Left lung (tissue), 4 donors: ENCODE measurements at regions not wholly inside any gene's neighbourhood (a gene's known extent, or its start where the extent isn't known, plus 50 kb on each side); places are given as distances from the start of the nearest gene placed in this dataset.
A peak's percentile ranks its signal among the peaks of the same experiment; 100 is the strongest.

Source experiments
- ATAC-seq: fragments of 200-7000 bp; cut with Tn5 transposase; one replicate; pipeline ENCODE4 v1.9.1; 2020; ENCODE audit warnings: moderate library complexity
- DNase-seq, 4 donors: peaks; one replicate each; pipeline ENCODE4 v3.0.0-alpha.2; 2013 to 2020
- H3K27ac ChIP-seq, 2 donors: fragments of 200-600 bp; sonication (generic) in 1 of 2; one replicate each; pipeline versions ENCODE4 v1.5.0 to v1.8.0; 2020 to 2021
- H3K27me3 ChIP-seq, 2 donors: fragments of 200-600 bp; sonication (generic) in 1 of 2; one replicate each; pipeline versions ENCODE4 v1.5.0 to v1.8.0; 2020 to 2021
- H3K36me3 ChIP-seq, 2 donors: fragments of 200-600 bp; sonication (generic) in 1 of 2; one replicate each; pipeline versions ENCODE4 v1.5.0 to v1.8.0; 2020 to 2021
- H3K4me1 ChIP-seq, 2 donors: fragments of 200-600 bp; one replicate each; pipeline ENCODE4 v1.8.0; 2021
- H3K4me3 ChIP-seq, 2 donors: fragments of 200-600 bp; sonication (generic) in 1 of 2; one replicate each; pipeline versions ENCODE4 v1.5.0 to v1.8.0; 2020 to 2021; ENCODE audit warnings: mild to moderate bottlenecking in 1 of 2
- H3K9me3 ChIP-seq, 2 donors: fragments of 200-600 bp; sonication (generic) in 1 of 2; one replicate each; pipeline versions ENCODE4 v1.5.0 to v1.8.0; 2020 to 2021
- intact Hi-C, 2 donors: fragments of 100-400 bp; cut with DNase I; formaldehyde crosslinking; loops; one replicate each; pipeline versions ENCODE4 v1.11.2 to v1.14.2; 2022
- TF ChIP-seq, protein P1 (sequence below), 2 donors: fragments of 200-600 bp; sonication (generic) in 1 of 2; IDR thresholded peaks; one replicate each; pipeline versions ENCODE4 v1.5.0 to v1.8.0; 2021; ENCODE audit warnings: antibody characterized with exemption in 2 of 2
- donor health status: DM: no; HTN: yes; CAD: no.
- donor health status: DM: no; HTN: no; CAD: no.

DNA sequence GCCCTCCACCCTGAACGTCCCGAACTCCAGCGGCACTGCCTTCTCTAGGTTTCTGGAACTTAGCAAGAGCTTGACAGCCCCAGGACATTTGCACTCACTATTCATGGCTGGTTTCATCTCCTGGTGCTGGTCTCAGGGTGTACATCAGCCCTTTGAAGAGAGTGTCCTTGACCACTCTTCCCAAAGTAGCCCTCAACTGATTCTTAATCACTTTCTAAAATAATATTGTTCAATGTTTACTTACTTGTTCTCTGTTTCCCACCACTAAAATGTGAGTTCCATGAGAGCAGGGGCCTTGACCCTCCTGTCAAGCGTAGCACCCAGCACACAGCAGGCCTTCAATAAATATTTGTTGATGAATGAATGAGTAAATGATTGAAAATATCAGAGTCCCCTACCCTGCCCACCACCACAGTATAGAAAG, 262.5 kb downstream of the RHOU start:
- H3K4me3 ChIP-seq = no peak overlapping the region
- no peaks in the 10 kb centered on the region for H3K9me3 ChIP-seq
- H3K27ac ChIP-seq = no peak overlapping the region
- H3K36me3 ChIP-seq = no peaks in the 10 kb centered on the region
- intact Hi-C loops = no loop called here
- ATAC-seq = no peak
- no peaks in the 10 kb centered on the region for H3K27me3 ChIP-seq
- H3K4me1 ChIP-seq = no peaks in the 10 kb centered on the region
- DNase-seq = no peak
- TF ChIP-seq, protein P1, sequence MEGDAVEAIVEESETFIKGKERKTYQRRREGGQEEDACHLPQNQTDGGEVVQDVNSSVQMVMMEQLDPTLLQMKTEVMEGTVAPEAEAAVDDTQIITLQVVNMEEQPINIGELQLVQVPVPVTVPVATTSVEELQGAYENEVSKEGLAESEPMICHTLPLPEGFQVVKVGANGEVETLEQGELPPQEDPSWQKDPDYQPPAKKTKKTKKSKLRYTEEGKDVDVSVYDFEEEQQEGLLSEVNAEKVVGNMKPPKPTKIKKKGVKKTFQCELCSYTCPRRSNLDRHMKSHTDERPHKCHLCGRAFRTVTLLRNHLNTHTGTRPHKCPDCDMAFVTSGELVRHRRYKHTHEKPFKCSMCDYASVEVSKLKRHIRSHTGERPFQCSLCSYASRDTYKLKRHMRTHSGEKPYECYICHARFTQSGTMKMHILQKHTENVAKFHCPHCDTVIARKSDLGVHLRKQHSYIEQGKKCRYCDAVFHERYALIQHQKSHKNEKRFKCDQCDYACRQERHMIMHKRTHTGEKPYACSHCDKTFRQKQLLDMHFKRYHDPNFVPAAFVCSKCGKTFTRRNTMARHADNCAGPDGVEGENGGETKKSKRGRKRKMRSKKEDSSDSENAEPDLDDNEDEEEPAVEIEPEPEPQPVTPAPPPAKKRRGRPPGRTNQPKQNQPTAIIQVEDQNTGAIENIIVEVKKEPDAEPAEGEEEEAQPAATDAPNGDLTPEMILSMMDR (IDR thresholded peaks at IDR 0.05) = no peak

- H3K27me3 ChIP-seq = no peaks in the 10 kb centered on the region
- H3K27ac ChIP-seq = no peak overlapping the region
- H3K4me1 ChIP-seq = no peaks in the 10 kb centered on the region
- ATAC-seq (peak; percentile 62), DNase-seq (no peak)
- TF ChIP-seq, protein P1 (IDR thresholded peaks at IDR 0.05) = no peak
- intact Hi-C loops = no loop called here
- H3K36me3 ChIP-seq = no peaks in the 10 kb centered on the region
- H3K9me3 ChIP-seq = no peaks in the 10 kb centered on the region
- no peak overlapping the region for H3K4me3 ChIP-seq
These were observed 262.9 kb downstream of the RHOU start for GRCh38 chr1:228998179-228998578.

DNA sequence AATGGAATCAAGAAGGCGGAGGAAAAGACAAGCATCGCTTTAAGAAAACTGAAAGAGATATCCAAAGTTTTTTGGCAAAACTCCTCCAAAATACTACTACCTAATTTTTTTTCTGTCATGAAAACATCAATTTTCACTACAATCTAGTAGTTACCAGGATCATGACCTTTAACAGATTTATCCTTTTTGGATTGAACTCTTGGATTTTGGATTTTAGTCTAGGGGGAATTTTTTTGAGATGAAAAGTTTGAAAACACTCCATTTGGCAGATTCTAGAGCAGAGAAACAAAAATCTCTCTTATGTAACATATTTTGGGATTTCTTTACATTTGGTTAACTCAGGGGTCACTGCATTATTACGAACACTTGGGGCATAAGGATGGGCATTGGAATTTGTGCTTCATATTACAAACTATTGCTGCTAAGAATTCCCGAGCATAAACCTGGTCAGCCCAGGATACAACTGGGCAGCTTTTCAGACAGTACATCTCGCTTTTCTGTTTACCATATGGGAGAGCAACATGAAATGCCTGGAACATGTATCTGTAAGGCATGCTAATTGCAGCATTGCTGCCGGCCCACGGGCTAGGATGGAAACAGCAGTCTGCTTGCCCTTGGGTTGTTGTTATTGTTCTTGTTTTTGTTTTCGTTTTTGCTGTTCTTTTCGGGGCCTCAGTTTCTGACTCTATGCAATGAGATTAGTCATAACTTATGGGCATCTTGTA, 264.3 kb downstream of the RHOU start:
- Histone ChIP-seq H3K36me3 (no peaks in the 10 kb centered on the region), H3K4me1 (no peaks in the 10 kb centered on the region), H3K9me3 (no peaks in the 10 kb centered on the region), H3K27me3 (no peaks in the 10 kb centered on the region), H3K4me3 (no peak overlapping the region), H3K27ac (no peak overlapping the region)
- TF ChIP-seq, protein P1 (IDR thresholded peaks at IDR 0.05) = no peak
- DNase-seq = no peak
- no peak for ATAC-seq
- intact Hi-C loops = no loop called here

DNA sequence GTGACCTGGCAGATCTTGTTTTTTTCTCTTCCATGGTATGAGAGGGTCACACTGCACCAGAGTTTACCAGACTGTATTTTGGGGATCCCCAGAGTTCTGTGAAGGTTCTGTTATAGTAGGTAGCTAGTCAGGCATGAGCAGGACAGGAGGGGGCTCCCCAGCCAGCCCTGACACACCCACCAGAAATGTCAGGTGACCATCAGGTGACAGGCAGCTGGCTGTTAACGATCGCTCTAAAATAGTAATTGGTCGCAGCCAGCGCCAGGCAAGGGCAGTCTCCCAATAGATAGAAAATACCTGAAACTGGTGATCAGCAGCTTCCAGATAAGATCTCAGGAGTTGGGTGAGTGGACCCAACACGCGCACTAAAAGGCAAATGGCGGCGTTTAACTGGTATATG, 264.9 kb downstream of the RHOU start:
- ATAC-seq = no peak

DNA sequence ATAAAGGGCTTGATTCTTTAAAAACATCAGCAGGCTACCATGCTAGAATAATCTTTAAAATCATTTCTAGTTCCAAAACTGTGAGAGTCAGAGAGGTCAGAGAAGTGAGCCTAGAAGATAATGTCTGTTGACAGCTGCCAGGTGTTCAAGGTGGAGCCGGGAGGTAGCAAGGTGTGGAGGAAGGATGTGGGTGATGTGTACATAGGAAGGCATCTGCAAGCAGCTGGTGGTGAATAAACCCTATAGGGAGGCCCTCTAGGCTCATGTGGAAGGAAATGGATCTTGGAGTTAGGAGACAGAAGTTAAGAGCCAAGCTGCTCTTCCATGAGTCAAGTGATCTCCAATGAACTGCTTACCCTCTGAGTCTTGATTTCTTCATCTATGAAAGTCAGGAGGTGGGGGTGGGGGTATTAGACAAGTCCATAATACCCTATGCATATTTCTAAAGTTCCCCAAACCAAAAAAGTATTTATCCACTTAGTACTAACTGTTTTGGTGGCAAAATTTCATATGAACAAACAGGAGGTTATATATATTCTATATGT, 266.3 kb downstream of the RHOU start:
- no peaks in the 10 kb centered on the region for H3K27me3 ChIP-seq

More for the DNA sequence above, 264.9 kb downstream of the RHOU start:
- H3K9me3 ChIP-seq = no peaks in the 10 kb centered on the region
- no peak for DNase-seq
- TF ChIP-seq, protein P1 (IDR thresholded peaks at IDR 0.05) = no peak
- no peaks in the 10 kb centered on the region for H3K36me3 ChIP-seq
- no peak overlapping the region for H3K27ac ChIP-seq
- H3K27me3 ChIP-seq = no peaks in the 10 kb centered on the region
- no peak overlapping the region for H3K4me3 ChIP-seq
- intact Hi-C loops = no loop called here
- H3K4me1 ChIP-seq = no peaks in the 10 kb centered on the region

More for the DNA sequence above, 266.3 kb downstream of the RHOU start:
- ATAC-seq = no peak
- no peaks in the 10 kb centered on the region for H3K36me3 ChIP-seq
- H3K27ac ChIP-seq = no peak overlapping the region
- intact Hi-C loops = no loop called here
- DNase-seq = no peak
- TF ChIP-seq, protein P1 (IDR thresholded peaks at IDR 0.05) = no peak
- no peaks in the 10 kb centered on the region for H3K9me3 ChIP-seq
- no peak overlapping the region for H3K4me3 ChIP-seq
- H3K4me1 ChIP-seq = no peaks in the 10 kb centered on the region
